NOMO-1 (cell line): ENCODE measurements at regions not wholly inside any gene's neighbourhood (a gene's known extent, or its start where the extent isn't known, plus 50 kb on each side); places are given as distances from the start of the nearest gene placed in this dataset.

Experiments
- DNase-seq, 2 experiments: peaks; one replicate each; lab custom pipeline; 2025; ENCODE audit not compliant: unreplicated experiment in 2 of 2; lab: John Stamatoyannopoulos, UW

DNA sequence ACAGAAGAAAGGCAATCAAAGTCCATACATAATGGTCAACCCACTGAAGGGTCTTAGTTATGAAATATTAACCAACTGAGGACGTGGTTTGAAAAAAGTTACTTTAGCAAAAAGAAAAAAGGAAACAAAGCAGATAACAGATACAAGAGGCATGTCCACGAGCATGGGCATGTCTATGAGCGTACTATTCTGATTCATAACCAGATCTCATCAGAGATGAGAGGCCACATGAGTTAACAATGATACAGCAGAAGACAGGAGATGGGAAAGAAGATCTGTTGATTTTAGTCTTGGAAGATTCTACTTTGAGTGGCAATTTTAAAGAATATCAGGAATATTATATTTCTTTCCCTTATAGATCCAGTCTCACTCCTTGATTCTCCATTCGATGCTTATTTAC is 262.9 kb upstream of the SLITRK3 start:
- DNase-seq = no peak

DNA sequence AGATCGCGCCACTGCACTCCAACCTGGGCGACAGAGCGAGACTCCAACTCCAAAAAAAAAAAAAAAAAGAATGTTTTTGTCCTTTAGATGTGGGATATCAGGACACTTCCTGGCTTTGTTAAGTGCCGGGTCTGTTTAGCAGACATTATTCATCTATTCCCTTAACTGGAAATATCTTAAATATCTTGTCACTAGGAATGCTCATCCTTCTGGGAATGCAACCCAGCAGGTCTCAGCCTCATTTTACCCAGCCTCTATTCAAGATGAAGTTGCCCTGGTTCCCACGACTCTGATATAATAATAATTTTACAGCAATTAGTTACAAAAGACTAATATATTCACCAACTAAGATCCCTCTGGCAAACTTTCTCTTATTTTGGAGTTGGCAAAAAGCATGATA is 260.9 kb upstream of the SLITRK3 start:
- no peak for DNase-seq

DNA sequence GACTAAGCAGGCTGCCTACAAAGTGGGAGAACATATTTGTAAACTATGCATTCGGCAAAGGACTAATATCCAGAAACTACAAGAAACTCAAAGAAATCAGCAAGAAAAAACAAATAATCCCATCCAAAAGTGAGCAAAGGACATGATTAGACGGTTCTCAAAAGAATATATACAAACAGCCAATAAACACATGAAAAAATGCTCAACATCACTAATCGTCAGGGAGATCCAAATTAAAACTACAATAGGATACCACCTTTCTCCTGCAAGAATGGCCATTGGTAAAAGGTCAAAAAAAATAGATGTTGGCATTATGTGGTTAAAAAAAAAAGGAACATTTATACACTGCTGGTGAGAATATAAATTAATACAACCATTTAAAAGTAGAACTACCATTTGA is 259.6 kb upstream of the SLITRK3 start:
- no peak for DNase-seq

DNA sequence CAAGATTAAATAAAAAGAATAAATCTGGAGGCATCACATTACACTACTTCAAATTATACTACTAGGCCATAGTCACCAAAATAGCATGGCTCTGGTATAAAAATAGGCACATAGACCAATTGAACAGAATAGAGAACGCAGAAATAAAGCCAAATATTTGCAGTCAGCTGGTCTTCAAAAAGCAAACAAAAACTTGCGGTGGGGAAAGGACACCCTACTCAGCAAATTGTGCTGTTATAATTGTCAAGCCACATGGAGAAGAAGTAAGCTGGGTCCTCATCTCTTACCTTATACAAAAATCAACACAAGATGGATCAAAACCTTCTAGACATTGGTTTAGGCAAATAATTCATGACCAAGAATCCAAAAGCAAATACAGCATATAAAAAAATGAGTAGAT is 259.2 kb upstream of the SLITRK3 start:
- DNase-seq = no peak

DNA sequence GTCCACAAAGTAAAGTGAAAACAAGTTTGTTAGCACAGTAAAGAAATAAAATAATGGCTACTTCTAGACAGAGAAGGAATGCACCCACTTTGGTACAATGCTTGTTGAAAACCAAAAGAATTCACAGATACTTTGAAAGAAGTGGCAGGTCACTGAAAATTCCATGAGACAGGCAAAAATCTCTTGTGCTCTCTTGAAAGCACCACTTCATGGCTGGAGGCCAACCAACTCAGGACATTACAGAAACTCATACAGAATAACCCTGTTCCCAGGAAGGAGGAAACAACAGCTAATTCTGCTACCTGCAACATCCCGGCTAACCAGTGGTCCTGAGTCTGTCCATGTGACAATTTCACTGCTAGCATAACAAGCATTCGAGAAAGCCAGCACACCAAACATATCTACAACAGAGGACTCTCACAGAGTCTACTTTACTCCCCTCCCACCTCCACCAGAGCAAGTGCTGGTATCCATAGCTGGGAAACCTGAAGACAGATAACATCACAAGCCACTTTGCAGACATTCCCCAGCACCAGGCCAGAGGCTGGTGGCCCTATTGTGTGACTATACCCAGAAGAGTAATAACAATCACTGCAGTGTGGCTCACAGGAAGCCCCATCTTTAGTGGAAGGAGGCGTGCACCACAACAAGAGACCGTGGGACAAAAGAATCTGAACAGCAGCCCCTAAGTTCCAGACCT is 255.3 kb upstream of the SLITRK3 start:
- DNase-seq = no peak

DNA sequence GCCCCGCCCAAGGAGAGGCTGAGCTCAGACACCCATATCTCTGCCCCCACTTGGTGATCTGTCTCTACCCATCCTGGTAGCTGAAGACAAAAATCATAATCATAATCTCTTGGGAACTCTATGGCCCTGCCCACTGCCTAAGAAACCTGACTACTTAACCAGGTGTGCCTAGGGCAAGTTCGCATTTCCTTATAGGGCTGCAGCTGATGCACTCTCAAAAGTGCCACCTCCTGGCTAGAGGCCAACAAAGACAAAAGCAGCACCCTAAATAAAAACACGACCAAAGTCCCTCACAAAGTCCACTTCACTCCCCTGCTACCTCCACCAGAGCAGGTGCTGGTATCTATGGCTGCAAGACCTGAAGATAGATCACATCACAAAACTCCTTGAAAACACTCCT is 250.4 kb upstream of the SLITRK3 start:
- no peak for DNase-seq

DNA sequence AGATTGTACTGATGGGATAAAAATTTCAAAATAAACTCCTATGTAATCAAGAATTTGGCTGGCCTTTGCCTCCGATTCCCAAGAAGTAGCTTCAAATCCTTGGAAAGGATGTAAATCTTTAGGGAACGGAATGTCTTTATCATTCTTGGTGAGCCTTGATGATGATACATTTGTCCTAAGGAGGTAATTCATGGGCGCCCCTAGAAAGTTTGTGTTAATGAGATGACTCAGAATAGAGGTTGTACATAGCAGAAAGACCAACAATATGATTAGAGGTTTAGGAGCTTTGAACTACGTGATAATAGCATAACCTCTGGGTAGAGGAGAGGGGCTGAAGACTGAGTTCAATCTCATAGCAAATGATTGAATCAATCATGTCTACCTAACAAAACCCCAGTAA is 248.6 kb upstream of the SLITRK3 start:
- no peak for DNase-seq

DNA sequence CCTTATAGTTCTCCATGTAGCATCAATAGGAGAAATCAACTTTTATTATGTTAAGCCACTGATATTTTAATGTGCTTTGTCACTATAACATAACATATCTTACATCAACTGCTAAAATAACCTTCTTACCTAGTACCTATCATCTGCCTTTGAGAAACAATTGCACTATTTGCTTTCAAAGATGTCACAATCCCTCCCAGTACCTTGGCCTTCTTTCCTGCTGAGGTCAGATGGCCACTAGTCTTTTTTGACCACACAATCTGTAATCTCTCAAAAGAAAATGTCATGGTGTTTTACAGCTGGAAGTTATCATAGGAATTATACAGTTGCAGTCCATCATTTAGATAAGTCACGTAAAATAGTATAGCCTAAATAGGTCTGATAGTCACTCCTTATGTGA is 247.5 kb upstream of the SLITRK3 start:
- DNase-seq = no peak

DNA sequence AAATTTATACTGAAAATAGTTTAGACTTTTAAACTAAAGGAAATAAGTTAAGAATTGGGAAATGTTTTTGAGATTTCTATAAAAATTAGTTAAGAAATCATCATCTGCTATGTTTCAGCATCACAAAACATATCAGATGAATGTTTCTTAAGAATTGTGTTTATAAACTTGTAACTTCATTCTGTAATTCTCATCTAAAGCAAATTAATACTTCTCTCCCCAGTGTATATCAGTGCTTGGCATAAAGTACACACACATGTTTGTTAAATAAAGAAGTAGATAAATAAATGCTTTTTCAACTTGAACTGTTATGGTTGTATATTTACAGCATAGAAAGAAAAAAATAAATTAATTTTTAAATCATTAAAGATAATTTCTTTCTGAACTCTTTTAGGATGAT is 245.9 kb upstream of the SLITRK3 start:
- DNase-seq = no peak

DNA sequence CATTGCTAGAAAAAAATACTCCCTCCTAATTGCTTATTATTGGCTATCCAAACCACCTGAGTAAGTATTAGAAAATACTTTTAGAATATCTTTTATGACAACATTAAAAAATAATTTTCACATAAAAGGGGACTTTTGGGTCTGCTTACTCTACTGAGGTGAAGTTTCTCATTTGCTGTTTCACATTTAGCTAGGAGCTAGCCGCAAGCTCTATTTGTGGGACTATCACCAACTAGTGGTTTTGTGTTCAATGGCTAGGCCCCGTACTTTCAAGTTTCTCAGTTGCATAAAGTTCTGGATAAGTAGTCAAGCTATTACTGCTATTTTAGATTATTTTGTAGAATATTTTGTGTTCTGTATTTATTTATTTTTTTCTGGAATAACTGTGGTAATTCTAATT is 244.2 kb upstream of the SLITRK3 start:
- DNase-seq = no peak

DNA sequence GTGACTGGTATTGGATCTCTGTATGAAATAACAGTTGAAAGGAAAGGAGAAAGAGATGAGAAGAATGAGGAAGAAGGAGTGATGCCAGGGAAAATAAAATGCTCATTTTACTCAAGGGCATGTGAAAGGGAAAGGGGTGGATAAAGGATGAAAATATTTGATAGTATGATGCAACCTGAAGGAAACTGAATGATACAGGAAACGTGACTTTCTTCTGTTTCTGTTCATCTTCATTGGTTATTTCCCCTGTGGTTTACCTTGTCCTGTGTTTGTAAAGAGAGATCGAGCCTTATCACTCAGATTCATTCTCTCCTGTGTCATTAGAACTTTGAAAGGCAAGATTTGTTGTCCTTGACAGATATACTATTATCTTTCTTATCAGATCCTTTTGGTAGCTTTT is 243.6 kb upstream of the SLITRK3 start:
- no peak for DNase-seq

DNA sequence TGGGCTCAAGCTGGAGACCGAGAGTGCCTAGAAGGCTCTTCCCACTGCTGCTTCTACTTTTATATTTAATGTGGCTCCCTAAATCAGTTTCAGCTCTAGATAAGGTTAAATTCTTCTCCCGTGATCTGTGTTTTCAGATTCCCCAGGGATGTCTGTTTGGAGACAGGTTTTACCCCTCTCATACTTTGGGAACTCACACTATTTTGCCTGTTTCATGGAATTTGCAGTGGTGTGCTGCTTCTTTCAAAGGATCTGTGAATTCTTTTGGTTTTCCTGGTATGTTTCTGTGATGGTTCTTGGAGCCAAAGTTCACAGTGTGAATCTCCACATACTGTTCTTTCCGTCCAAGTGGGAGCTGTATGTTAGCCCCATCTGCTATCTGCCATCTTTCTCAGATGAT is 238.3 kb upstream of the SLITRK3 start:
- DNase-seq = no peak

DNA sequence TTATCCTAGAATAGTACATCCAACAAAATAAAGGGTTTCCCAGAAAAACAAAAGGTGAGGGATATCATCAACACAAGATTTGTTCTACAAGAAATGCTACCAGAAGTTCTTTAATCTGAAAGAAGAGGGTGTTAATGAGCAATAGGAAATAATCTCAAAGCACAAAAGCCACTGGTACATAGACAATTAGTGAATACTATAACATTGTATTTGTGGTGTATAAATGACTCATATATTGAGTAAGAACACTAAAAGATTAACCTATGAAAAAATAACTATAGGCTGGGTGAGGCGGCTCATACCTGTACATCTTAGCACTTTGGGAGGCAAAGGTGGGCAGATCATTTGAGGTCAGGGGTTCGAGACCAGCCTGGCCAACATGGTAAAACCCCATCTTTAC is 210.2 kb upstream of the SLITRK3 start:
- DNase-seq = no peak

DNA sequence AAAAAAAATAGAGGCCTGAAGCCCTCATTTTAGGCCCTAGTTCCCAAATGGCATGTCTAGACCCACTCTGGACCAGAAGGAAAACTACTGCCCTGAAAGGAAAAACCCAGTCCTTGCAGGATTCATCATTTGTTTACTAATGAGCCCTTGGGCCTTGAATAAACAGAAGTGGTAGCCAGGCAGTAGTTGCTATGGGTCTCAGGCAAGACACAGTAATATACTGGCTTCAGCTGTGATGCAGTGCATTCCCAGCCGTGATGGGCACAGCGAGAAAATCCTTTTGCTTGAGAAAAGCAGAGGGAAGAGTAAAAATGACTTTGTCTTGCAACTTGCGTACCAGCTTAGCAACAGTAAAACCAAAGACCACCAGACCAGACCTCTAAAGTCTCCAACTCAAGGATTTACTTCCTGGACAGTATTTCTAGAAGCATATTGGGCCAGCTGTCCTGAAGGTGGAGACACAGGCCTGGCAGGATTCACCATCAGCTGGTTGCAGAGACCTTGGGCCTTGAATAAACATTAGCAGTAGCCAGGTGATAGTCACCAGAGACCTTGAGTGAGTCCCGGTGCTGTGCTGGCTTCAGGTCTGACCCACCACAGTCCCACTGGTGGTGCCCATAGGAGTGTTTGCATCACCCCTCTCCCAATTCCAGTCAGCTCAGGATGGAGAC is 208.3 kb upstream of the SLITRK3 start:
- DNase-seq = no peak

DNA sequence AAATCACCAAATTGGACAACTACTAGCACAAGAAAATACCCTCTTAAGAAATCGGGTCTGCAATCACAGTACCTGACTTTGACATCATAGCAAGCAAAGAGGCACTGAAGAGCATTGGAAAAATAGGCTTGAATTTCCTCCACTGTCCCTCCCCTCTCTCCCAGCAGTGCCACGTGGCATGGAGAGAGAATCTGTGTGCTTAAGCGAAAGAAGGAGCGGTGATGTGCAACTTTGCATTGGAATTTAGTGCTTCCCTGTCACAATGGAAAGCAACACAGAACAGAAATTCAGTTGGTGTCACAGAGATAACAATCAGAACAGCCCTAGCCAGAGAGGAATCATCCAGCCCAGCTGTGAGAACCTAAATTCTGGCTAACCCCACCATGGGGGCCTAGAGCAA is 207.5 kb upstream of the SLITRK3 start:
- no peak for DNase-seq

DNA sequence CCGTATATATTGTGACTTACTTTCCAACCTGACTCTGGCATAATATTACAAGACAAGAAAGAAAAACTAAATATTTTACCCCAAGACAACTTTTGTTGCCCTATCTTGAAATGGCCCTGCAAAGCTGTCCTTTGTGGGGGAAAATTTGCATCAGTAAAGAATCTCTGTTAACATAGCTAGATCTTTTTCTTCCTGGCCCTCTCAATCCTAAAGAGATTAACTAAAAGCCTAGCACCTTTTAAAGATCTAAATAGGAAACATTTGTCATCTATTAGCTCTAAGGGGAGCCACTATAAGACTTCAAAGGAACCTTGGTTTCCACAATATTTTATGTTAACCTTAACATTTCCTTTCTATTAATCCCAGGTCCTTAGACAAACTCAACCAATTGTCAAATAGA is 199.0 kb upstream of the SLITRK3 start:
- no peak for DNase-seq

DNA sequence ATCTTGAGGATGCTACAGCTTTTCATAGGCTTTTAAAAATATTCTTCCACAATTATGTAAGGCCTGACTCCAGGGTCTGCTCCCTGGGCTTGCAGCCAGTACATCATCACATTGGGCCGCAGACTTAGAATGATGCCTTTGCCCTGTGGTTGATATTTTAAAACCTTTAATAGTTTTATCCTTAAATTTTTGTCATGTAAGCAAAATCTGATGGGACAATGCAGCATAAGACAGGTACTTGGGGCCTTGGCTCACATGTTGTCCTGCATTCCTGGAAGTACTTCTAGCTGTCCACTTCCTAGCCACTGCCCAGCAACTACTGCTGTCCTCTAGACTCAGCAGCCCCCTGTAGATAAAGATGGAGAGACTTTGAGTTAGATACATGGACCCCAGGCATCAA is 197.3 kb upstream of the SLITRK3 start:
- DNase-seq = no peak

DNA sequence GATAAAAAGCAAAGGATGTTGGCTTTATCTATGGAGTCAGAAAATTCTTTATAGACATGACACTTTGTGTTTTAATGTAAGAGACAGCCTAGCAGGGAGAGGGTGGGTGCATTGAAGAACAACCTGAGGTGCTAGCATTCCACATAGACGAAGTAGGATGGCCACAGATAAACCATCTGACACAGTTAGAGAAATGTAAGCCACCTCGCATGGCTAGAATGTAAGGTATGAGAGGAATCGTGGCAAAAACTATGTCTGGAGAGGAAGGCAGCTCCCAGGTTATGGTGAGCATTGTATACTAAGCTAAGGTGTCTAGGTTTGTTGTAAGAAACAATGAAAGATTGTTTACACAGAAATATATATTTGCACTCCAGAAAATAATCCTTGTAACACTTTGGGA is 194.0 kb upstream of the SLITRK3 start:
- DNase-seq = no peak

DNA sequence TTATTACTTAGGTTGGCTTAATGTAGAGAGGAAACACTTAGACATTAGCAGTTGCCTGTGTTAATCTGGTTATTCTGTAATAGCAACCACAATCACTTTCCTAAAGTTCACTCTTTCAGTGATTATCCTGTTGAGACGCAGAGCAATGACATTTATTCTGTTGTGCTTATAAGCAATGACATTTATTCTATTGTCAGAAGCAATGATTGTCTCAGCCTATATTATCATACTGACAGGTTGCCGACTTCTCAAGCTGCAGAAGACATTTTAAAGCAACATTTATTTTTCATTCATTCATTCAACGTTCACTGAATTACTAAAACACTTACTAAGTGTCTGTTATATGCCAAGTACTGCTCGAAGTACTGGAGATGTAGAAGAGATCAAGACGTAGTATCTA is 193.5 kb upstream of the SLITRK3 start:
- DNase-seq = no peak

DNA sequence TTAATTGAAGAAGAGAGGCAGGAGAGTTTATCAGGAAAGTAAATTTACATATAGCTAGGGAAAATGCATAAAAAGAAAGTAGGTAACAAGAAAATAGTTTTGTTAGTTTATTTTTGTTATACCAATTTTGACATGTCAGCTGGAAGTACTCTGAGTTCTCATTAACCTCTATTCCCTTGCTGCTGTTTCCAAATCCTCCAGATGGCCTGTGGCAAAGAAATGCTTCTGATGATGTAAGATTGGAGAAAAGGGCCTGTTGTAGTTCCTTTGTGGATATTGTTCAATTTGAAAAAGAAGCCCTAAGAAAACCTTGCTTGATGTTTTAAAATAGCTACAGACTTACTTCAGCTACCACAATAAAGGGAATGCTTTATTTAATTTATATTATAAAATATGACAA is 192.9 kb upstream of the SLITRK3 start:
- DNase-seq = no peak

DNA sequence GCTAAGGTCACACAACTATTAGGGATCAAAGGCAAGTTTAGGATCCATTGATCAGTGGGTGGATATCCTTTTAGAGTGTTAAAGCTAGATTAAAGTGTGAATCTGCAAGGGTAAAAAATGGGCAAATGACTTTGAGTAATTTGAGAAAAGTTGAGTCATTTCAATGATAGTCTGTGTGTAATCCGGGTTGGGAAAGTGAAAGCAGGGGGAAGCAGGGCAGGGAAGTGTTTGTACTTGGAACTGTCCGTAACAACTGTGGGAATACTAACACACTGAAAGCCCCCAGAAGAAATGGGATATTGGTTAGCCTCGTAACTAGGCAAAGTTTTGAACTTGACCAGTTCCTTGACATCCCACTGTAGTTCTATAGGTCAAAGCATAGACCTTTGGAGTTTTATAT is 187.2 kb upstream of the SLITRK3 start:
- no peak for DNase-seq

DNA sequence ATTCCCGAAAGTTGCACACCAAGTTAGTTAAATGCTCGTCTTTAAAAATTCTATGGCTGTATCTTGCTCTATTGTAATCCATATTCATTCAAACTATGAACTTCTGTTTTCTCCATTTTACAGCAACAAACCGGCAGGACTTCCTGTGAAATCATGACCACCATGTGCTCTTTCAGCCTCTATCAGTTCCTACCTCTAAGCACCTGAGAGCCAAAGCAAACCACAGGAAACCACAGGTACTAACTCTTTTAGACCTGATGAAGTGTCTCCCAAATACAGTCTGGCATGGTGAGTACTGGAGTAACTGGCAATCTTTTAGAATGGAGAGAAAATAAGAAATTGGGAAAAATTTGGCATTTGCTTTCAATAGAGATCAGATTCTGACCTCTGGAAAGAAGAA is 186.5 kb upstream of the SLITRK3 start:
- DNase-seq = no peak

DNA sequence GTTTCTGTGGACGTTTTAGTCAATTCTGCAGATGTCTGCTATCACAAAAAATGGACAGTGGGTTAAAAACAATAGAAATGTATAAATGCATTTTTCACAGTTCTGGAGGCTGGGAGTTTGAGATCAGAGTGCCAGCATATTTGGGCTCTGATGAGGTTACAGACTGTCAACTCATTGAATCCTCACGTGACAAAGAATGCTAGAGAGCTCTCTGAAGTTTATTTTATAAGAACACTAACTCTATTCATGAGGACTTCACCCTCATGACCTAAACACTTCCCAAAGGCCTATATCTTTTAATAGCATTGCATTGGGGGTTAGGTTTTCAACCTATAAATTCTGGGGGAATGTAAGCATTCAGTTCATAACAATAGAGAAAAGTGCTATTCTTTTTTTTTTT is 182.6 kb upstream of the SLITRK3 start:
- no peak for DNase-seq
